Neural cell (in vitro differentiated cells): ENCODE measurements at regions not wholly inside any gene's neighbourhood (a gene's known extent, or its start where the extent isn't known, plus 50 kb on each side); places are given as distances from the start of the nearest gene placed in this dataset.

Experiments used
- H2AFZ ChIP-seq: fragments of 200-600, 300-800 bp; sonication (generic), shearing (Covaris generic); 2 replicates; pipeline ENCODE4 v1.6.0; 2014; ENCODE audit warnings: low read depth, mild to moderate bottlenecking, antibody characterized with exemption, low read length, moderate library complexity
- H3F3A ChIP-seq: fragments of 200-600 bp; shearing (Covaris generic); 2 replicates; pipeline ENCODE4 v1.6.1; 2016; ENCODE audit warnings: mild to moderate bottlenecking, moderate library complexity, mixed read lengths, antibody characterized with exemption, low read length; ENCODE audit not compliant: insufficient read depth, poor library complexity, severe bottlenecking
- H3K27ac ChIP-seq: fragments of 200-600, 300-800 bp; sonication (generic), shearing (Covaris generic); 2 replicates; pipeline ENCODE4 v1.5.1; 2014; ENCODE audit warnings: mild to moderate bottlenecking, low read length, moderate library complexity
- H3K27me3 ChIP-seq: fragments of 300-800, 200-600 bp; sonication (generic), shearing (Covaris generic); 2 replicates; pipeline ENCODE4 v1.6.0; 2014; ENCODE audit warnings: mild to moderate bottlenecking, low read depth, low read length, moderate library complexity; ENCODE audit not compliant: insufficient read depth
- H3K36me3 ChIP-seq: fragments of 300-800, 200-600 bp; sonication (generic), shearing (Covaris generic); 2 replicates; pipeline ENCODE4 v1.5.1; 2014; ENCODE audit warnings: mild to moderate bottlenecking, antibody characterized with exemption, low read length, moderate library complexity; ENCODE audit not compliant: insufficient read depth
- H3K4me2 ChIP-seq: fragments of 300-800, 200-600 bp; sonication (generic), shearing (Covaris generic); 2 replicates; pipeline ENCODE4 v1.6.0; 2014; ENCODE audit warnings: mild to moderate bottlenecking, low read length
- H3K4me3 ChIP-seq: fragments of 300-800, 200-600 bp; sonication (generic), shearing (Covaris generic); 2 replicates; pipeline ENCODE4 v1.5.1; 2014; ENCODE audit warnings: mild to moderate bottlenecking, low read length, moderate library complexity
- H3K79me2 ChIP-seq: fragments of 200-600 bp; shearing (Covaris generic); replicated peaks from 2 replicates; pipeline ENCODE4 v1.6.0; 2014; ENCODE audit warnings: mild to moderate bottlenecking, low read length, moderate library complexity; ENCODE audit not compliant: insufficient read depth
- H3K9ac ChIP-seq: fragments of 300-800, 200-600 bp; sonication (generic), shearing (Covaris generic); 2 replicates; pipeline ENCODE4 v1.6.1; 2016; ENCODE audit warnings: mild to moderate bottlenecking, low read length, mixed read lengths
- H3K9me2 ChIP-seq: fragments of 200-600 bp; shearing (Covaris generic); 2 replicates; pipeline ENCODE4 v1.6.1; 2016; ENCODE audit warnings: mild to moderate bottlenecking, low read length, mixed read lengths; ENCODE audit not compliant: insufficient read depth
- H3K9me3 ChIP-seq: fragments of 200-600, 300-800 bp; sonication (generic), shearing (Covaris generic); 2 replicates; pipeline ENCODE4 v1.6.1; 2016; ENCODE audit warnings: mild to moderate bottlenecking, mixed run types, low read length, moderate library complexity, mixed read lengths
- H4K20me1 ChIP-seq: fragments of 200-600 bp; shearing (Covaris generic); 2 replicates; pipeline ENCODE4 v1.6.1; 2016; ENCODE audit warnings: mild to moderate bottlenecking, mixed run types; ENCODE audit not compliant: insufficient read depth
- CTCF ChIP-seq: fragments of 450-650 bp; IDR thresholded peaks from 2 replicates; pipeline ENCODE4 v1.5.1; 2014; ENCODE audit warnings: antibody characterized with exemption, mild to moderate bottlenecking, moderate library complexity; ENCODE audit not compliant: poor library complexity, severe bottlenecking
- EP300 ChIP-seq: fragments of 450-650 bp; conservative IDR thresholded peaks from 2 replicates; pipeline ENCODE4 v1.6.1; 2014; ENCODE audit warnings: antibody characterized with exemption, mild to moderate bottlenecking, moderate library complexity; ENCODE audit not compliant: poor library complexity, severe bottlenecking
- EZH2 ChIP-seq: fragments of 200-600, 300-800 bp; shearing (Covaris generic), sonication (generic); IDR thresholded peaks from 2 replicates; pipeline ENCODE4 v1.6.1; 2014; ENCODE audit warnings: antibody characterized with exemption, low read length, borderline replicate concordance, mild to moderate bottlenecking; ENCODE audit not compliant: insufficient read depth, poor library complexity, severe bottlenecking
- MXI1 ChIP-seq: fragments of 450-650 bp; conservative IDR thresholded peaks from 2 replicates; pipeline ENCODE4 v1.6.1; 2014; ENCODE audit warnings: antibody characterized with exemption, mild to moderate bottlenecking; ENCODE audit not compliant: poor library complexity, severe bottlenecking
- POLR2AphosphoS5 ChIP-seq: IDR thresholded peaks from 2 replicates; pipeline ENCODE4 v1.6.1; 2012
- RAD21 ChIP-seq: fragments of 450-650 bp; conservative IDR thresholded peaks from 2 replicates; pipeline ENCODE4 v1.6.1; 2014; ENCODE audit warnings: antibody characterized with exemption, mild to moderate bottlenecking, moderate library complexity
- REST ChIP-seq: IDR thresholded peaks from 2 replicates; pipeline ENCODE4 v1.6.1; 2012; ENCODE audit warnings: borderline replicate concordance
- SMC3 ChIP-seq: fragments of 450-650 bp; conservative IDR thresholded peaks from 2 replicates; pipeline ENCODE4 v1.6.1; 2014; ENCODE audit warnings: antibody characterized with exemption, mild to moderate bottlenecking, moderate library complexity; ENCODE audit not compliant: poor library complexity
- TAF1 ChIP-seq: IDR thresholded peaks from 2 replicates; pipeline ENCODE4 v1.6.1; 2012; ENCODE audit warnings: low read depth

GRCh38 chr16:52618753-52619497, 72.0 kb upstream of the TOX3 start:
- H3K79me2 ChIP-seq, result no peaks in the 10 kb centered on the region

GRCh38 chr16:52617591-52617990, 70.6 kb upstream of the TOX3 start:
- Histone ChIP-seq H3K36me3 (no peaks in the 10 kb centered on the region), H2AFZ (no peak overlapping the region), H3K9me3 (no peaks in the 10 kb centered on the region)
- TF ChIP-seq REST (no peak), EZH2 (no peak), CTCF (no peak), SMC3 (no peak)

More at GRCh38 chr16:52618753-52619497, 72.0 kb upstream of the TOX3 start:
- TF ChIP-seq CTCF (no peak), TAF1 (no peak), SMC3 (no peak), REST (no peak), EZH2 (no peak), MXI1 (no peak), RAD21 (no peak), EP300 (no peak), POLR2AphosphoS5 (no peak)
- Histone ChIP-seq H3K4me3 (no peak overlapping the region), H3K27me3 (no peaks in the 10 kb centered on the region), H3K4me2 (no peak overlapping the region), H2AFZ (no peak overlapping the region), H4K20me1 (no peaks in the 10 kb centered on the region), H3K9me3 (no peaks in the 10 kb centered on the region), H3K36me3 (no peaks in the 10 kb centered on the region), H3F3A (no peaks in the 10 kb centered on the region), H3K9me2 (no peaks in the 10 kb centered on the region), H3K27ac (no peak overlapping the region), H3K9ac (no peak overlapping the region)

More at GRCh38 chr16:52617591-52617990, 70.6 kb upstream of the TOX3 start:
- Histone ChIP-seq H3K4me2 (no peak overlapping the region), H3F3A (no peaks in the 10 kb centered on the region), H3K27me3 (no peaks in the 10 kb centered on the region), H3K79me2 (no peaks in the 10 kb centered on the region), H4K20me1 (no peaks in the 10 kb centered on the region), H3K27ac (no peak overlapping the region), H3K9me2 (no peaks in the 10 kb centered on the region), H3K4me3 (no peak overlapping the region), H3K9ac (no peak overlapping the region)
